ENCODE measurements at regions not wholly inside any gene's neighbourhood (a gene's known extent, or its start where the extent isn't known, plus 50 kb on each side); places are given as distances from the start of the nearest gene placed in this dataset.

GRCh38 chr4:178026999-178027398 lies 584.8 kb upstream of the AGA start:
- no peak for TF ChIP-seq CTCF (IDR thresholded peaks at IDR 0.05)

GRCh38 chr4:178027796-178028195 lies 585.6 kb upstream of the AGA start:
- Histone ChIP-seq H3K9ac (ENCODE audit: insufficient read depth, low read length, poor library complexity, severe bottlenecking) (no peak overlapping the region), H4K20me1 (ENCODE audit: insufficient read depth, low read length) (no peaks in the 10 kb centered on the region), H3K27ac (ENCODE audit: low read depth in 1 of 2, low read length in 2 of 2) (no peak overlapping the region), H3K4me3 (replicated peaks in 1 of 3; ENCODE audit: low read depth in 2 of 3, low read length in 3 of 3) (no peak overlapping the region), H3K36me3 (replicated peaks in 1 of 2; ENCODE audit: control insufficient read depth in 1 of 2, insufficient read depth in 2 of 2, low read length in 2 of 2) (no peaks in the 10 kb centered on the region), H3K27me3 (ENCODE audit: control insufficient read depth in 2 of 2, insufficient read depth in 2 of 2, low read length in 2 of 2) (no peaks in the 10 kb centered on the region), H3K4me1 (ENCODE audit: control insufficient read depth in 1 of 2, insufficient read depth in 2 of 2, low read length in 2 of 2) (no peaks in the 10 kb centered on the region), H3K4me2 (replicated peaks; ENCODE audit: extremely low read depth, low read length, poor library complexity, severe bottlenecking) (no peak overlapping the region), H2AFZ (ENCODE audit: insufficient read depth, low read depth, low read length, poor library complexity, severe bottlenecking) (no peak overlapping the region), H3K79me2 (ENCODE audit: insufficient read depth, low read length) (no peaks in the 10 kb centered on the region), H3K9me3 (replicated peaks in 1 of 2; ENCODE audit: control insufficient read depth in 1 of 2, insufficient read depth in 1 of 2, low read length in 2 of 2) (peaks cover 3 to 12% of the 10 kb centered on the region in 2 donors)
- H3K27ac Mint-ChIP-seq = no peak overlapping the region
- H3K36me3 Mint-ChIP-seq = no peaks in the 10 kb centered on the region
- H3K27me3 Mint-ChIP-seq (ENCODE audit: low read depth in 3 of 3) = peaks cover 0 to 1% (median 0%) of the 10 kb centered on the region in 3 donors
- WGBS (ENCODE audit: insufficient coverage) = 86% methylated on average over 3 of the region's 3 CpGs
- peaks cover 0 to 9% (median 4%) of the 10 kb centered on the region in 7 donors for H3K9me3 Mint-ChIP-seq
- no peaks in the 10 kb centered on the region for H3K4me1 Mint-ChIP-seq
- no peak for TF ChIP-seq CTCF (IDR thresholded peaks at IDR 0.05)
- H3K4me3 Mint-ChIP-seq = no peak overlapping the region
- intact Hi-C loops (cut with micrococcal nuclease) = no loop called here
- no peak for DNase-seq

More at GRCh38 chr4:178026999-178027398, 584.8 kb upstream of the AGA start:
- peaks cover 3 to 12% of the 10 kb centered on the region in 2 donors for H3K9me3 ChIP-seq (replicated peaks in 1 of 2; ENCODE audit: control insufficient read depth in 1 of 2, insufficient read depth in 1 of 2, low read length in 2 of 2)
- Mint-ChIP-seq H3K9me3 (peaks cover 0 to 8% (median 4%) of the 10 kb centered on the region in 7 donors), H3K27ac (no peak overlapping the region), H3K36me3 (no peaks in the 10 kb centered on the region), H3K27me3 (ENCODE audit: low read depth in 3 of 3) (peaks cover 0 to 1% (median 0%) of the 10 kb centered on the region in 3 donors), H3K4me1 (no peaks in the 10 kb centered on the region), H3K4me3 (no peak overlapping the region)
- H3K79me2 ChIP-seq (ENCODE audit: insufficient read depth, low read length) = no peaks in the 10 kb centered on the region
- H2AFZ ChIP-seq (ENCODE audit: insufficient read depth, low read depth, low read length, poor library complexity, severe bottlenecking) = no peak overlapping the region
- no peak overlapping the region for H3K9ac ChIP-seq (ENCODE audit: insufficient read depth, low read length, poor library complexity, severe bottlenecking)
- no peaks in the 10 kb centered on the region for H3K4me1 ChIP-seq (ENCODE audit: control insufficient read depth in 1 of 2, insufficient read depth in 2 of 2, low read length in 2 of 2)
- WGBS (ENCODE audit: insufficient coverage) = 80% methylated on average over 1 of the region's 3 CpGs
- H3K27ac ChIP-seq (ENCODE audit: low read depth in 1 of 2, low read length in 2 of 2) = no peak overlapping the region
- DNase-seq = no peak
- intact Hi-C loops (cut with micrococcal nuclease) = no loop called here
- no peaks in the 10 kb centered on the region for H4K20me1 ChIP-seq (ENCODE audit: insufficient read depth, low read length)
- H3K4me2 ChIP-seq (replicated peaks; ENCODE audit: extremely low read depth, low read length, poor library complexity, severe bottlenecking) = no peak overlapping the region
- no peak overlapping the region for H3K4me3 ChIP-seq (replicated peaks in 1 of 3; ENCODE audit: low read depth in 2 of 3, low read length in 3 of 3)
- no peaks in the 10 kb centered on the region for H3K27me3 ChIP-seq (ENCODE audit: control insufficient read depth in 2 of 2, insufficient read depth in 2 of 2, low read length in 2 of 2)
- H3K36me3 ChIP-seq (replicated peaks in 1 of 2; ENCODE audit: control insufficient read depth in 1 of 2, insufficient read depth in 2 of 2, low read length in 2 of 2) = no peaks in the 10 kb centered on the region

All from CD14-positive monocyte (primary cell).